ENCODE measurements at regions not wholly inside any gene's neighbourhood (a gene's known extent, or its start where the extent isn't known, plus 50 kb on each side); places are given as distances from the start of the nearest gene placed in this dataset. TPM values are rescaled to one million over a fixed set of nuclear protein-coding genes. Genes with fewer than 3 reads are reported as not detected.
A peak's percentile ranks its signal among the peaks of the same experiment; 100 is the strongest.

GRCh38 chr3:150030841-150031240, 60.1 kb upstream of the PFN2 start:
- CTCF ChIA-PET: interaction anchor here (2.0 kb wide), 1 partner anchor 12 kb away, joined by 4 read pairs; no protein-coding TSS in a partner anchor
- POLR2A ChIA-PET: no interaction called here
- H3K27me3 ChIP-seq (ENCODE audit: control insufficient read depth, insufficient read depth, low read length): peaks cover 4% of the 10 kb centered on the region; the same call in 1 of the 2 replicates
- H3K36me3 ChIP-seq (ENCODE audit: control insufficient read depth, insufficient read depth, low read length): no peaks in the 10 kb centered on the region
- TF ChIP-seq CTCF (IDR thresholded peaks at IDR 0.05; ENCODE audit: insufficient read depth, low read depth, low read length): no peak
- H3K4me3 ChIP-seq (ENCODE audit: low read depth, low read length): no peak overlapping the region
- DNase-seq (ENCODE audit: low read depth): no peak

- POLR2A ChIA-PET: no interaction called here
- H3K36me3 ChIP-seq (ENCODE audit: control insufficient read depth, insufficient read depth, low read length): no peaks in the 10 kb centered on the region
- TF ChIP-seq CTCF (IDR thresholded peaks at IDR 0.05; ENCODE audit: insufficient read depth, low read depth, low read length): no peak
- H3K27me3 ChIP-seq (ENCODE audit: control insufficient read depth, insufficient read depth, low read length): no peaks in the 10 kb centered on the region
- DNase-seq (ENCODE audit: low read depth): no peak
- CTCF ChIA-PET: no interaction called here
- no peak overlapping the region for H3K4me3 ChIP-seq (ENCODE audit: low read depth, low read length)
Observed at GRCh38 chr3:150023239-150023636, 52.5 kb upstream of the PFN2 start.

- CTCF ChIA-PET: no interaction called here
- no peak overlapping the region for H3K4me3 ChIP-seq (ENCODE audit: low read depth, low read length)
- no peaks in the 10 kb centered on the region for H3K27me3 ChIP-seq (ENCODE audit: control insufficient read depth, insufficient read depth, low read length)
- H3K36me3 ChIP-seq (ENCODE audit: control insufficient read depth, insufficient read depth, low read length): no peaks in the 10 kb centered on the region
- POLR2A ChIA-PET: interaction anchor here (0.5 kb wide), 1 partner anchor 13 kb away, joined by 3 read pairs; no protein-coding TSS in a partner anchor
- TF ChIP-seq CTCF (IDR thresholded peaks at IDR 0.05; ENCODE audit: insufficient read depth, low read depth, low read length): no peak
- no peak for DNase-seq (ENCODE audit: low read depth)
Observed at GRCh38 chr3:150022381-150023238, 51.9 kb upstream of the PFN2 start.

GRCh38 chr3:150020527-150020926, 49.8 kb upstream of the PFN2 start:
- POLR2A ChIA-PET: no interaction called here
- CTCF ChIA-PET: no interaction called here
- no peak for TF ChIP-seq CTCF (IDR thresholded peaks at IDR 0.05; ENCODE audit: insufficient read depth, low read depth, low read length)
- Histone ChIP-seq H3K36me3 (ENCODE audit: control insufficient read depth, insufficient read depth, low read length) (no peaks in the 10 kb centered on the region), H3K27me3 (ENCODE audit: control insufficient read depth, insufficient read depth, low read length) (no peaks in the 10 kb centered on the region), H3K4me3 (ENCODE audit: low read depth, low read length) (no peak overlapping the region)
- peak; percentile 13 for DNase-seq (ENCODE audit: low read depth)

Small RNAs in the stretch of these regions (small RNA-seq; reads per million reads assigned to genes)
- not detected for gene RF00004 (ENCODE audit: insufficient read length, low read depth, low replicate concordance)
- not detected for gene RPL32P9 (ENCODE audit: insufficient read length, low read depth, low replicate concordance)
